Loucy (cell line): ENCODE measurements at regions not wholly inside any gene's neighbourhood (a gene's known extent, or its start where the extent isn't known, plus 50 kb on each side); places are given as distances from the start of the nearest gene placed in this dataset.

ENCODE experiments used
- CTCF ChIP-seq: fragments of 200-600 bp; sonication (generic); conservative IDR thresholded peaks from 2 replicates; pipeline ENCODE4 v1.5.1; 2014; ENCODE audit warnings: mild to moderate bottlenecking, antibody characterized with exemption, low read length
- EZH2phosphoT487 ChIP-seq: fragments of 200-600 bp; IDR thresholded peaks from 2 replicates; pipeline ENCODE4 v1.6.1; 2018; ENCODE audit warnings: antibody characterized with exemption, mild to moderate bottlenecking, moderate library complexity, borderline replicate concordance

- no peak for TF ChIP-seq CTCF
- no peak for TF ChIP-seq EZH2phosphoT487
These were observed 1310.0 kb upstream of the EYS start for GRCh38 chr6:67016921-67017460.
